ENCODE measurements at regions not wholly inside any gene's neighbourhood (a gene's known extent, or its start where the extent isn't known, plus 50 kb on each side); places are given as distances from the start of the nearest gene placed in this dataset.

- no peak for TF ChIP-seq CTCF (IDR thresholded peaks at IDR 0.05 in 4 of 5, conservative IDR thresholded peaks at IDR 0.05 in 1 of 5)
- TF ChIP-seq POLR2A (IDR thresholded peaks at IDR 0.05): no peak
These were observed 159.3 kb upstream of the JARID2 start for GRCh38 chr6:15086348-15087158.
